ENCODE measurements at regions not wholly inside any gene's neighbourhood (a gene's known extent, or its start where the extent isn't known, plus 50 kb on each side); places are given as distances from the start of the nearest gene placed in this dataset.
"Not testable (repeated sequence)": the region's sequence is repeated elsewhere in the genome, so short reads cannot be mapped to it uniquely, and the experiment has no call there.

- not testable (repeated sequence) for TF ChIP-seq CTCF (IDR thresholded peaks at IDR 0.05 in 4 of 5, conservative IDR thresholded peaks at IDR 0.05 in 1 of 5); POLR2A (IDR thresholded peaks at IDR 0.05)
These were observed 231.6 kb downstream of the SHCBP1 start for GRCh38 chr16:46389561-46390041.

Data from gastrocnemius medialis (tissue), 4 donors.